ENCODE measurements at regions not wholly inside any gene's neighbourhood (a gene's known extent, or its start where the extent isn't known, plus 50 kb on each side); places are given as distances from the start of the nearest gene placed in this dataset.

DNA sequence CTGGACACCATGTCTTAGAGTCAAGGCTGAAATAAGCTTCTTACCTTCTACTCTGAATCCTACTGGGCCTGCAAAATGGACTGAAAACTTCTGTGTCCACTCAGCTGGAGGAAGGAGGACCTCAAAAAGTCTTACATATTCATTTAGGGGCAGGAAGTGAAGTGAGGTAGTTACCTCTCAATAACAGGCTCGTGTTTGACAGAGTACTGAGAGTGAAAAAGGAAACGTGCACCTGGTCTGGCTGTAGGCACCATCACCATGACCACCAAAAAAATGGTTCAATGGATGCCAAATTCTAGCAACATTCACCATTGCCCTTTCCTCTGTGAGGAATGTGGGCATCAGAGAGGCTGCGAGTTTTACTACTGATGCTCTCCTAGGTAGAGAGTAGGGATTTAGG lies 176.2 kb downstream of the RFC3 start:
- no peak overlapping the region for H3K4me3 ChIP-seq (replicated peaks in 1 of 3; ENCODE audit: insufficient read depth in 1 of 3, low read depth in 1 of 3, low read length in 3 of 3)
- ChIA-PET POLR2A (no interaction called here), CTCF (interaction anchor here (0.7 to 1.4 kb wide), 2 partner anchors 23 to 64 kb away, joined by 3 read pairs; no protein-coding TSS in a partner anchor)
- no peak for FAIRE-seq
- intact Hi-C loops (cut with micrococcal nuclease) (no loop called here), dilution Hi-C loops (cut with MboI; ENCODE audit: extremely low pct_ligation_motif_present, low sequenced_read_pairs) (no loop called here)
- H3K4me1 ChIP-seq (ENCODE audit: control insufficient read depth, extremely low read depth, insufficient read depth, low read length): no peaks in the 10 kb centered on the region
- no peaks in the 10 kb centered on the region for H3K9me3 ChIP-seq (replicated peaks; ENCODE audit: control insufficient read depth, insufficient read depth, low read length)
- no peak for DNase-seq (ENCODE audit: low read depth, low spot score)
- no peak overlapping the region for H3K27ac ChIP-seq (ENCODE audit: insufficient read depth, low read depth, low read length)
- H3K9me1 ChIP-seq (replicated peaks; ENCODE audit: control insufficient read depth, extremely low read depth, insufficient read depth, low read length): no peaks in the 10 kb centered on the region
- H3K79me2 ChIP-seq (ENCODE audit: control insufficient read depth, insufficient read depth, low read length): no peaks in the 10 kb centered on the region
- H3K4me2 ChIP-seq (ENCODE audit: insufficient read depth, low read length): no peak overlapping the region
- no peaks in the 10 kb centered on the region for H4K20me1 ChIP-seq (replicated peaks; ENCODE audit: control insufficient read depth, extremely low read depth, insufficient read depth, low read length)
- H3K27me3 ChIP-seq (ENCODE audit: control insufficient read depth in 2 of 2, insufficient read depth in 2 of 2, low read length in 2 of 2): no peaks in the 10 kb centered on the region
- TF ChIP-seq, protein P1, sequence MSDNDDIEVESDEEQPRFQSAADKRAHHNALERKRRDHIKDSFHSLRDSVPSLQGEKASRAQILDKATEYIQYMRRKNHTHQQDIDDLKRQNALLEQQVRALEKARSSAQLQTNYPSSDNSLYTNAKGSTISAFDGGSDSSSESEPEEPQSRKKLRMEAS (IDR thresholded peaks at IDR 0.05; ENCODE audit: insufficient read depth, insufficient read length): no peak
- TF ChIP-seq MYC (IDR thresholded peaks at IDR 0.05; ENCODE audit: low read depth, low read length) (no peak), FOS (IDR thresholded peaks at IDR 0.05; ENCODE audit: borderline replicate concordance, insufficient read depth, low read length) (no peak), JUN (IDR thresholded peaks at IDR 0.05; ENCODE audit: borderline replicate concordance, insufficient read depth, insufficient read length, low read depth) (no peak), POLR2AphosphoS5 (IDR thresholded peaks at IDR 0.05; ENCODE audit: insufficient read depth, low read depth, low read length) (no peak), EZH2 (IDR thresholded peaks at IDR 0.05; ENCODE audit: borderline replicate concordance, low read depth, low read length, severe bottlenecking) (no peak), POLR2A (IDR thresholded peaks at IDR 0.05; ENCODE audit: low read depth, low read length) (no peak), GATA2 (IDR thresholded peaks at IDR 0.05; ENCODE audit: insufficient read depth, insufficient read length, low read depth, low read length) (no peak)
- TF ChIP-seq, protein P2, sequence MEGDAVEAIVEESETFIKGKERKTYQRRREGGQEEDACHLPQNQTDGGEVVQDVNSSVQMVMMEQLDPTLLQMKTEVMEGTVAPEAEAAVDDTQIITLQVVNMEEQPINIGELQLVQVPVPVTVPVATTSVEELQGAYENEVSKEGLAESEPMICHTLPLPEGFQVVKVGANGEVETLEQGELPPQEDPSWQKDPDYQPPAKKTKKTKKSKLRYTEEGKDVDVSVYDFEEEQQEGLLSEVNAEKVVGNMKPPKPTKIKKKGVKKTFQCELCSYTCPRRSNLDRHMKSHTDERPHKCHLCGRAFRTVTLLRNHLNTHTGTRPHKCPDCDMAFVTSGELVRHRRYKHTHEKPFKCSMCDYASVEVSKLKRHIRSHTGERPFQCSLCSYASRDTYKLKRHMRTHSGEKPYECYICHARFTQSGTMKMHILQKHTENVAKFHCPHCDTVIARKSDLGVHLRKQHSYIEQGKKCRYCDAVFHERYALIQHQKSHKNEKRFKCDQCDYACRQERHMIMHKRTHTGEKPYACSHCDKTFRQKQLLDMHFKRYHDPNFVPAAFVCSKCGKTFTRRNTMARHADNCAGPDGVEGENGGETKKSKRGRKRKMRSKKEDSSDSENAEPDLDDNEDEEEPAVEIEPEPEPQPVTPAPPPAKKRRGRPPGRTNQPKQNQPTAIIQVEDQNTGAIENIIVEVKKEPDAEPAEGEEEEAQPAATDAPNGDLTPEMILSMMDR (IDR thresholded peaks at IDR 0.05; ENCODE audit: extremely low read depth in 1 of 2, insufficient read depth in 1 of 2, low read depth in 1 of 2, low read length in 2 of 2): no peak
- H2AFZ ChIP-seq (ENCODE audit: low read depth, low read length): no peak overlapping the region
- BruUV-seq (replicated peaks): no TSS peak
- H3K9ac ChIP-seq (replicated peaks; ENCODE audit: extremely low read depth, insufficient read depth, low read length): no peak overlapping the region
- H3K36me3 ChIP-seq (ENCODE audit: control insufficient read depth in 2 of 2, extremely low read depth in 1 of 2, insufficient read depth in 2 of 2, low read length in 2 of 2): no peaks in the 10 kb centered on the region
